GM12878 (cell line): ENCODE measurements at regions not wholly inside any gene's neighbourhood (a gene's known extent, or its start where the extent isn't known, plus 50 kb on each side); places are given as distances from the start of the nearest gene placed in this dataset.

Experiments
- ATAC-seq: fragments of 200-7000 bp; cut with Tn5 transposase; 3 replicates; pipeline ENCODE4 v1.9.1; 2020; ENCODE audit warnings: mild to moderate bottlenecking, moderate library complexity
- BruUV-seq: library from RNA; stranded (reverse); fragments of 400-500 nt; replicated peaks from 2 replicates; lab custom pipeline; 2021; lab: Mats Ljungman, UMichigan
- CTCF ChIA-PET: fragments of 300-600 bp; sonication (Branson Sonifier 250); formaldehyde crosslinking; extraction: SDS; loops from one replicate; lab custom pipeline; 2021; ENCODE audit warnings: inconsistent platforms; lab: Yijun Ruan, JAX
- POLR2A ChIA-PET: fragments of 350-600 bp; formaldehyde crosslinking; extraction: SDS; loops from one replicate; lab custom pipeline; 2021; ENCODE audit warnings: inconsistent platforms; lab: Charles Lee
- RAD21 ChIA-PET: fragments of 300-600 bp; sonication (Branson Sonifier 250); formaldehyde crosslinking; loops from one replicate; lab custom pipeline; 2023; ENCODE audit warnings: antibody characterized with exemption; ENCODE audit not compliant: unreplicated experiment; lab: Charles Lee
- SMC1A ChIA-PET: fragments of 300-600 bp; sonication (Branson Sonifier 250); formaldehyde crosslinking; loops from one replicate; lab custom pipeline; 2023; ENCODE audit not compliant: unreplicated experiment, uncharacterized antibody; lab: Charles Lee
- DNase-seq: peaks from one replicate; pipeline ENCODE4 v3.0.0-alpha.2; 2011; ENCODE audit warnings: low read depth, low spot score
- FAIRE-seq: peaks from 3 replicates; lab custom pipeline; 2011; peaks lifted over from hg19 to GRCh38; lab: Jason Lieb, UNC
- H2AFZ ChIP-seq: 2 replicates; pipeline ENCODE4 v1.6.0; 2011; ENCODE audit warnings: low read depth, low read length, control low read depth; ENCODE audit not compliant: control insufficient read depth
- H3K27ac ChIP-seq: 2 replicates; pipeline ENCODE4 v1.5.1; 2011; ENCODE audit warnings: control low read depth; ENCODE audit not compliant: control insufficient read depth, insufficient read depth
- H3K27me3 ChIP-seq, 2 experiments: replicated peaks in 1 of 2; 2 replicates each; pipeline versions ENCODE4 v1.6.0 to v1.6.1; 2011; ENCODE audit warnings: low read length in 1 of 2; ENCODE audit not compliant: control insufficient read depth in 2 of 2, insufficient read depth in 2 of 2
- H3K36me3 ChIP-seq, 2 experiments: 2 replicates each; pipeline ENCODE4 v1.5.1; 2011; ENCODE audit warnings: low read length in 1 of 2; ENCODE audit not compliant: control insufficient read depth in 2 of 2, insufficient read depth in 2 of 2
- H3K4me1 ChIP-seq: 2 replicates; pipeline ENCODE4 v1.6.1; 2011; ENCODE audit warnings: mild to moderate bottlenecking, low read length, moderate library complexity, mixed read lengths; ENCODE audit not compliant: control insufficient read depth, insufficient read depth
- H3K4me2 ChIP-seq: 2 replicates; pipeline ENCODE4 v1.6.0; 2011; ENCODE audit warnings: control low read depth; ENCODE audit not compliant: control insufficient read depth, insufficient read depth
- H3K4me3 ChIP-seq: fragments of 200-600 bp; sonication (generic); 2 replicates; pipeline ENCODE4 v1.5.1; 2016
- H3K79me2 ChIP-seq: 2 replicates; pipeline ENCODE4 v1.6.0; 2011; ENCODE audit warnings: low read length; ENCODE audit not compliant: control insufficient read depth, insufficient read depth
- H3K9ac ChIP-seq: 2 replicates; pipeline ENCODE4 v1.8.0; 2011; ENCODE audit warnings: low read length, control low read depth, mixed read lengths; ENCODE audit not compliant: control insufficient read depth, insufficient read depth
- H3K9me3 ChIP-seq: replicated peaks from 3 replicates; pipeline ENCODE4 v1.5.1; 2011; ENCODE audit warnings: mild to moderate bottlenecking, low read length; ENCODE audit not compliant: control insufficient read depth, insufficient read depth
- H4K20me1 ChIP-seq: 2 replicates; pipeline ENCODE4 v1.6.0; 2011; ENCODE audit not compliant: control insufficient read depth, insufficient read depth
- E4F1 ChIP-seq: fragments of 450-650 bp; IDR thresholded peaks from 2 replicates; pipeline ENCODE4 v1.6.1; 2018; ENCODE audit warnings: borderline replicate concordance, mild to moderate bottlenecking; ENCODE audit not compliant: partially characterized antibody
- GATAD2B ChIP-seq: fragments of 450-650 bp; conservative IDR thresholded peaks from 2 replicates; pipeline ENCODE4 v1.6.1; 2017; ENCODE audit warnings: low read depth, mild to moderate bottlenecking, moderate library complexity
- HDAC6 ChIP-seq: fragments of 200-600 bp; sonication (generic); IDR thresholded peaks from one replicate; pipeline ENCODE4 v1.8.0; 2017; ENCODE audit warnings: antibody characterized with exemption; ENCODE audit not compliant: unreplicated experiment
- JUNB ChIP-seq: IDR thresholded peaks from 2 replicates; pipeline ENCODE4 v1.6.1; 2016; ENCODE audit warnings: antibody characterized with exemption, mild to moderate bottlenecking
- KDM1A ChIP-seq: fragments of 200-600 bp; sonication (generic); IDR thresholded peaks from 2 replicates; pipeline ENCODE4 v1.6.1; 2016; ENCODE audit warnings: borderline replicate concordance
- NFYB ChIP-seq: IDR thresholded peaks from 2 replicates; pipeline ENCODE4 v1.6.1; 2011; ENCODE audit warnings: low read depth, mild to moderate bottlenecking, low read length, improper control_type of control experiment, moderate library complexity; ENCODE audit not compliant: insufficient read depth
- SIN3A ChIP-seq: IDR thresholded peaks from 2 replicates; pipeline ENCODE4 v1.6.1; 2012; ENCODE audit warnings: low read depth, low read length, improper control_type of control experiment
- SMAD1 ChIP-seq: fragments of 450-650 bp; IDR thresholded peaks from 2 replicates; pipeline ENCODE4 v1.6.1; 2018; ENCODE audit warnings: mild to moderate bottlenecking, low read depth; ENCODE audit not compliant: partially characterized antibody
- SMAD5 ChIP-seq: IDR thresholded peaks from 2 replicates; pipeline ENCODE4 v1.6.1; 2016; ENCODE audit warnings: antibody characterized with exemption, low read depth
- ZSCAN29 ChIP-seq: fragments of 450-650 bp; IDR thresholded peaks from 2 replicates; pipeline ENCODE4 v1.6.1; 2017; ENCODE audit warnings: mild to moderate bottlenecking, moderate library complexity
- WGBS: methylation state at CpG from one replicate; pipeline ENCODE4 v1.1.6; 2016; ENCODE audit warnings: low lambda C conversion rate; ENCODE audit not compliant: insufficient replicate concordance, insufficient coverage; ENCODE audit errors: missing lambda C conversion rate; 5-methylcytosine and 5-hydroxymethylcytosine counted together
- in situ Hi-C: fragments of 300-500 bp; cut with MboI; formaldehyde crosslinking; loops from 9 replicates; pipeline ENCODE4 v1.14.3; 2018; ENCODE audit warnings: mixed read lengths
- intact Hi-C: fragments of 100-400 bp; cut with micrococcal nuclease; formaldehyde crosslinking; loops from one replicate; pipeline ENCODE4 v1.14.2; 2022; ENCODE audit not compliant: unreplicated experiment
- TF ChIP-seq, protein P1 (sequence below): fragments of 450-650 bp; conservative IDR thresholded peaks from 2 replicates; pipeline ENCODE4 v1.6.1; 2017; ENCODE audit warnings: mild to moderate bottlenecking, moderate library complexity
- TF ChIP-seq, protein P2 (sequence below): IDR thresholded peaks from 2 replicates; pipeline ENCODE4 v1.6.1; 2012; ENCODE audit warnings: low read depth, low read length, improper control_type of control experiment

DNA sequence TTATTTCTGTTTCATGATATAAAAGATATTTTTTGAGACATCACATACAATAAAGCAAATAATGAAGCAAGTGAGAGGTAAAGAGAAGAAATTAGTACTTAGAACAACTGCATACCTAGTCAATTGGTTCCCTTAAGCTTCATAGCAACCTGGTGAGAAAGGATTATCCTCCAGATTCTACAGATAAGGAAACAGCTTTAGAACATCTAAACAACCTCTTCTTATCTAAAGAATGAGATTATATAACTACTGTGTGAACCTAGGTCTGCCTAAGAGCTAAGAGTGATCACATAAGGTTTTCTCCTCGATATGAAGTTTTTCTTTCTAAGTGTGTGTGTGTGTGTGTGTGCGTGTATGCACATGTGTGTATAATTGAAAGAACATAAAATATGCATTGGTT, 265.1 kb downstream of the NOL4 start:
- H3K4me1 ChIP-seq = no peaks in the 10 kb centered on the region
- no peak overlapping the region for H3K9ac ChIP-seq
- CTCF ChIA-PET = interaction anchor here (1.3 kb wide), 1 partner anchor 9 kb away, joined by 3 read pairs; no protein-coding TSS in a partner anchor
- POLR2A ChIA-PET = no interaction called here
- H3K27me3 ChIP-seq = no peaks in the 10 kb centered on the region
- H3K4me3 ChIP-seq = no peak overlapping the region
- in situ Hi-C loops (no loop called here), intact Hi-C loops (no loop called here)
- WGBS = 33% methylated on average over 2 of the region's 2 CpGs
- no peak for ATAC-seq
- H3K36me3 ChIP-seq = no peaks in the 10 kb centered on the region
- no peak overlapping the region for H3K4me2 ChIP-seq
- BruUV-seq = no TSS peak
- no peak overlapping the region for H3K27ac ChIP-seq
- H4K20me1 ChIP-seq = no peaks in the 10 kb centered on the region
- RAD21 ChIA-PET = no interaction called here
- no peaks in the 10 kb centered on the region for H3K9me3 ChIP-seq
- no peak for DNase-seq
- no peak overlapping the region for H2AFZ ChIP-seq
- SMC1A ChIA-PET = interaction anchor here (0.9 to 1.1 kb wide), 2 partner anchors 9 to 113 kb away, joined by 4 read pairs; no protein-coding TSS in a partner anchor
- no peak for FAIRE-seq
- TF ChIP-seq, protein P1, sequence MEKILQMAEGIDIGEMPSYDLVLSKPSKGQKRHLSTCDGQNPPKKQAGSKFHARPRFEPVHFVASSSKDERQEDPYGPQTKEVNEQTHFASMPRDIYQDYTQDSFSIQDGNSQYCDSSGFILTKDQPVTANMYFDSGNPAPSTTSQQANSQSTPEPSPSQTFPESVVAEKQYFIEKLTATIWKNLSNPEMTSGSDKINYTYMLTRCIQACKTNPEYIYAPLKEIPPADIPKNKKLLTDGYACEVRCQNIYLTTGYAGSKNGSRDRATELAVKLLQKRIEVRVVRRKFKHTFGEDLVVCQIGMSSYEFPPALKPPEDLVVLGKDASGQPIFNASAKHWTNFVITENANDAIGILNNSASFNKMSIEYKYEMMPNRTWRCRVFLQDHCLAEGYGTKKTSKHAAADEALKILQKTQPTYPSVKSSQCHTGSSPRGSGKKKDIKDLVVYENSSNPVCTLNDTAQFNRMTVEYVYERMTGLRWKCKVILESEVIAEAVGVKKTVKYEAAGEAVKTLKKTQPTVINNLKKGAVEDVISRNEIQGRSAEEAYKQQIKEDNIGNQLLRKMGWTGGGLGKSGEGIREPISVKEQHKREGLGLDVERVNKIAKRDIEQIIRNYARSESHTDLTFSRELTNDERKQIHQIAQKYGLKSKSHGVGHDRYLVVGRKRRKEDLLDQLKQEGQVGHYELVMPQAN = no peak
- no peak for TF ChIP-seq KDM1A
- no peak for TF ChIP-seq JUNB
- no peak for TF ChIP-seq GATAD2B
- H3K79me2 ChIP-seq = no peaks in the 10 kb centered on the region

- H4K20me1 ChIP-seq = no peaks in the 10 kb centered on the region
- H3K4me2 ChIP-seq = no peak overlapping the region
- intact Hi-C loops (no loop called here), in situ Hi-C loops (no loop called here)
- ChIA-PET CTCF (no interaction called here), POLR2A (no interaction called here), RAD21 (no interaction called here), SMC1A (interaction anchor here (0.9 to 1.7 kb wide), 2 partner anchors 11 to 70 kb away, joined by 3 to 4 read pairs; no protein-coding TSS in a partner anchor)
- no peaks in the 10 kb centered on the region for H3K4me1 ChIP-seq
- H3K27me3 ChIP-seq = no peaks in the 10 kb centered on the region
- no TSS peak for BruUV-seq
- WGBS = 35% methylated on average over 5 of the region's 5 CpGs
- H3K79me2 ChIP-seq = no peaks in the 10 kb centered on the region
- no peak for DNase-seq
- no peak for FAIRE-seq
- ATAC-seq = no peak
- H3K27ac ChIP-seq = no peak overlapping the region
- no peak for TF ChIP-seq NFYB
- no peak for TF ChIP-seq SMAD1
- TF ChIP-seq SMAD5 = no peak
- TF ChIP-seq, protein P2, sequence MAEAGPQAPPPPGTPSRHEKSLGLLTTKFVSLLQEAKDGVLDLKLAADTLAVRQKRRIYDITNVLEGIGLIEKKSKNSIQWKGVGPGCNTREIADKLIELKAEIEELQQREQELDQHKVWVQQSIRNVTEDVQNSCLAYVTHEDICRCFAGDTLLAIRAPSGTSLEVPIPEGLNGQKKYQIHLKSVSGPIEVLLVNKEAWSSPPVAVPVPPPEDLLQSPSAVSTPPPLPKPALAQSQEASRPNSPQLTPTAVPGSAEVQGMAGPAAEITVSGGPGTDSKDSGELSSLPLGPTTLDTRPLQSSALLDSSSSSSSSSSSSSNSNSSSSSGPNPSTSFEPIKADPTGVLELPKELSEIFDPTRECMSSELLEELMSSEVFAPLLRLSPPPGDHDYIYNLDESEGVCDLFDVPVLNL = no peak
- no peak for TF ChIP-seq SIN3A
- TF ChIP-seq ZSCAN29 = no peak
- TF ChIP-seq E4F1 = no peak
- no peak for TF ChIP-seq HDAC6
- no peak overlapping the region for H2AFZ ChIP-seq
- no peak overlapping the region for H3K9ac ChIP-seq
- no peaks in the 10 kb centered on the region for H3K36me3 ChIP-seq
- H3K9me3 ChIP-seq = no peaks in the 10 kb centered on the region
- H3K4me3 ChIP-seq = no peak overlapping the region
Observed at GRCh38 chr18:33957707-33958106, 267.0 kb downstream of the NOL4 start.
